Neural cell (in vitro differentiated cells): ENCODE measurements at regions not wholly inside any gene's neighbourhood (a gene's known extent, or its start where the extent isn't known, plus 50 kb on each side); places are given as distances from the start of the nearest gene placed in this dataset.

Experiments
- H2AFZ ChIP-seq: fragments of 200-600, 300-800 bp; sonication (generic), shearing (Covaris generic); 2 replicates; pipeline ENCODE4 v1.6.0; 2014; ENCODE audit warnings: low read depth, mild to moderate bottlenecking, antibody characterized with exemption, low read length, moderate library complexity
- H3F3A ChIP-seq: fragments of 200-600 bp; shearing (Covaris generic); 2 replicates; pipeline ENCODE4 v1.6.1; 2016; ENCODE audit warnings: mild to moderate bottlenecking, moderate library complexity, mixed read lengths, antibody characterized with exemption, low read length; ENCODE audit not compliant: insufficient read depth, poor library complexity, severe bottlenecking
- H3K27ac ChIP-seq: fragments of 200-600, 300-800 bp; sonication (generic), shearing (Covaris generic); 2 replicates; pipeline ENCODE4 v1.5.1; 2014; ENCODE audit warnings: mild to moderate bottlenecking, low read length, moderate library complexity
- H3K27me3 ChIP-seq: fragments of 300-800, 200-600 bp; sonication (generic), shearing (Covaris generic); 2 replicates; pipeline ENCODE4 v1.6.0; 2014; ENCODE audit warnings: mild to moderate bottlenecking, low read depth, low read length, moderate library complexity; ENCODE audit not compliant: insufficient read depth
- H3K36me3 ChIP-seq: fragments of 300-800, 200-600 bp; sonication (generic), shearing (Covaris generic); 2 replicates; pipeline ENCODE4 v1.5.1; 2014; ENCODE audit warnings: mild to moderate bottlenecking, antibody characterized with exemption, low read length, moderate library complexity; ENCODE audit not compliant: insufficient read depth
- H3K4me2 ChIP-seq: fragments of 300-800, 200-600 bp; sonication (generic), shearing (Covaris generic); 2 replicates; pipeline ENCODE4 v1.6.0; 2014; ENCODE audit warnings: mild to moderate bottlenecking, low read length
- H3K4me3 ChIP-seq: fragments of 300-800, 200-600 bp; sonication (generic), shearing (Covaris generic); 2 replicates; pipeline ENCODE4 v1.5.1; 2014; ENCODE audit warnings: mild to moderate bottlenecking, low read length, moderate library complexity
- H3K79me2 ChIP-seq: fragments of 200-600 bp; shearing (Covaris generic); replicated peaks from 2 replicates; pipeline ENCODE4 v1.6.0; 2014; ENCODE audit warnings: mild to moderate bottlenecking, low read length, moderate library complexity; ENCODE audit not compliant: insufficient read depth
- H3K9ac ChIP-seq: fragments of 300-800, 200-600 bp; sonication (generic), shearing (Covaris generic); 2 replicates; pipeline ENCODE4 v1.6.1; 2016; ENCODE audit warnings: mild to moderate bottlenecking, low read length, mixed read lengths
- H3K9me2 ChIP-seq: fragments of 200-600 bp; shearing (Covaris generic); 2 replicates; pipeline ENCODE4 v1.6.1; 2016; ENCODE audit warnings: mild to moderate bottlenecking, low read length, mixed read lengths; ENCODE audit not compliant: insufficient read depth
- H3K9me3 ChIP-seq: fragments of 200-600, 300-800 bp; sonication (generic), shearing (Covaris generic); 2 replicates; pipeline ENCODE4 v1.6.1; 2016; ENCODE audit warnings: mild to moderate bottlenecking, mixed run types, low read length, moderate library complexity, mixed read lengths
- H4K20me1 ChIP-seq: fragments of 200-600 bp; shearing (Covaris generic); 2 replicates; pipeline ENCODE4 v1.6.1; 2016; ENCODE audit warnings: mild to moderate bottlenecking, mixed run types; ENCODE audit not compliant: insufficient read depth
- EP300 ChIP-seq: fragments of 450-650 bp; conservative IDR thresholded peaks from 2 replicates; pipeline ENCODE4 v1.6.1; 2014; ENCODE audit warnings: antibody characterized with exemption, mild to moderate bottlenecking, moderate library complexity; ENCODE audit not compliant: poor library complexity, severe bottlenecking
- EZH2 ChIP-seq: fragments of 200-600, 300-800 bp; shearing (Covaris generic), sonication (generic); IDR thresholded peaks from 2 replicates; pipeline ENCODE4 v1.6.1; 2014; ENCODE audit warnings: antibody characterized with exemption, low read length, borderline replicate concordance, mild to moderate bottlenecking; ENCODE audit not compliant: insufficient read depth, poor library complexity, severe bottlenecking
- MXI1 ChIP-seq: fragments of 450-650 bp; conservative IDR thresholded peaks from 2 replicates; pipeline ENCODE4 v1.6.1; 2014; ENCODE audit warnings: antibody characterized with exemption, mild to moderate bottlenecking; ENCODE audit not compliant: poor library complexity, severe bottlenecking
- POLR2AphosphoS5 ChIP-seq: IDR thresholded peaks from 2 replicates; pipeline ENCODE4 v1.6.1; 2012
- RAD21 ChIP-seq: fragments of 450-650 bp; conservative IDR thresholded peaks from 2 replicates; pipeline ENCODE4 v1.6.1; 2014; ENCODE audit warnings: antibody characterized with exemption, mild to moderate bottlenecking, moderate library complexity
- SMC3 ChIP-seq: fragments of 450-650 bp; conservative IDR thresholded peaks from 2 replicates; pipeline ENCODE4 v1.6.1; 2014; ENCODE audit warnings: antibody characterized with exemption, mild to moderate bottlenecking, moderate library complexity; ENCODE audit not compliant: poor library complexity
- TAF1 ChIP-seq: IDR thresholded peaks from 2 replicates; pipeline ENCODE4 v1.6.1; 2012; ENCODE audit warnings: low read depth
- TF ChIP-seq, protein P1 (sequence below): IDR thresholded peaks from 2 replicates; pipeline ENCODE4 v1.6.1; 2012; ENCODE audit warnings: borderline replicate concordance
- TF ChIP-seq, protein P2 (sequence below): fragments of 450-650 bp; IDR thresholded peaks from 2 replicates; pipeline ENCODE4 v1.5.1; 2014; ENCODE audit warnings: antibody characterized with exemption, mild to moderate bottlenecking, moderate library complexity; ENCODE audit not compliant: poor library complexity, severe bottlenecking

DNA sequence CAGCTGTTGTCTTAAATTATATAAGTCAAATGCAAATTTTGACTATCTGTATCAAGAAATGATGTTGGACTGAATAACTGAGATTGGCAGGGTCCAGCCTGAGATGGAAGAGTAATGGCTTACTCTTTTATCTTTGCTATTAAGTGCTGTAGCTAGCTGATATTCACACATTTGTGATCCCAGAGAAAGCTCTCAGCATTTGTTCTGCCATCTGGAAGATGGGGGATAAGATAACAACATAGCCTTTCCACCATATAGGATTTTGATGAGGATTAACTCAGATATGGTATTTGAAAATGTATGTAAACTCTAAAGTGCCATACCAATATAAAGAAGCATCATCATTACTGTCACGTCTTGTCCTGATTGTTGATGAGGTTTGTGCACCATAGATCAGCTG lies 1063.2 kb upstream of the TENM4 start:
- Histone ChIP-seq H3K9me2 (no peaks in the 10 kb centered on the region), H3K36me3 (no peaks in the 10 kb centered on the region), H4K20me1 (no peaks in the 10 kb centered on the region), H2AFZ (no peak overlapping the region), H3K9ac (no peak overlapping the region), H3K4me2 (no peak overlapping the region), H3K79me2 (no peaks in the 10 kb centered on the region), H3K4me3 (no peak overlapping the region), H3K27me3 (no peaks in the 10 kb centered on the region), H3F3A (no peaks in the 10 kb centered on the region), H3K27ac (no peak overlapping the region), H3K9me3 (no peaks in the 10 kb centered on the region)
- TF ChIP-seq RAD21, result no peak
- TF ChIP-seq MXI1, result no peak
- no peak for TF ChIP-seq EP300

DNA sequence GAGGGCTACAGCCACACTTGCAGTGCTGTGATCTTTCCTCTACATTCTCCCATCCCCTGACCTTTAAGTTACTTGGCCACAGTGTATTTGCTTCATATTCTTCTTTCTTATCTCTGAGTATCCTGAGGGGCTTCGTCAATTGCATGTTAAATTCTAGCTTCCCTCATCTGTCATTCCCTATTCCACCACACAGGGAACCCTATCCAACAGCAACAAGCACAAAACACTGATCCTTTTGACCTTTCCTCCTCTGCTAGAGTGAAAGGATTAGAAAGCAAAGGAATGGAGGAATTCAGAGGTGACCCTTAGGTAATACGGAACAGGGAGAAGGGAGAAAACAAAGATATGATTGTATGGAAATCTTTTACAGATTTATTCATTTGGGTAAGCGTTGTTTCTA lies 1061.7 kb upstream of the TENM4 start:
- H4K20me1 ChIP-seq, result no peaks in the 10 kb centered on the region
- no peaks in the 10 kb centered on the region for H3F3A ChIP-seq
- H3K9me3 ChIP-seq, result no peaks in the 10 kb centered on the region
- H3K27ac ChIP-seq, result no peak overlapping the region
- H3K4me2 ChIP-seq, result no peak overlapping the region
- no peaks in the 10 kb centered on the region for H3K79me2 ChIP-seq
- no peak overlapping the region for H3K4me3 ChIP-seq
- no peaks in the 10 kb centered on the region for H3K36me3 ChIP-seq
- H3K9me2 ChIP-seq, result no peaks in the 10 kb centered on the region
- no peak overlapping the region for H3K9ac ChIP-seq
- no peak for TF ChIP-seq MXI1
- TF ChIP-seq POLR2AphosphoS5, result no peak
- TF ChIP-seq RAD21, result no peak
- no peak for TF ChIP-seq SMC3
- no peaks in the 10 kb centered on the region for H3K27me3 ChIP-seq
- H2AFZ ChIP-seq, result no peak overlapping the region

DNA sequence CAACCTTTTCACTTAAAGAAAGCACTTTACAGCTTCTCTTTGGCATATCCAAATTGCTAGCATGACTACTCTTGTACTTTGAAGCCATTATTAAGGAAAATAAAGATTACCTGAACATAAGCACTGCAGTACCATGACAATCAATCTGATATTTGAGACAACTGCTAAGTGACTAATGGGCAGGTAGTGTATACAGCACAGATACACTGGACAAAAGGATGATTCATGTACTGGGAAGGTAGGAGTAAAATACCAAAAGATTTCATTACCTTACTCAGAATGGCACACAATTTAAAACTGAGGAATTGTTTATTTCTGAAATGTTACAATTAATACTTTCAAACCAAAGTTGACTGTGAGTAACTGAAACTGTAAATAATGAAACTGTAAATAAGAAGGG lies 1054.3 kb upstream of the TENM4 start:
- no peak overlapping the region for H3K4me2 ChIP-seq
- no peak overlapping the region for H3K27ac ChIP-seq
- H3K36me3 ChIP-seq, result no peaks in the 10 kb centered on the region
- no peaks in the 10 kb centered on the region for H3K79me2 ChIP-seq
- H4K20me1 ChIP-seq, result no peaks in the 10 kb centered on the region
- no peaks in the 10 kb centered on the region for H3K27me3 ChIP-seq
- no peak overlapping the region for H3K4me3 ChIP-seq
- no peaks in the 10 kb centered on the region for H3F3A ChIP-seq
- no peaks in the 10 kb centered on the region for H3K9me2 ChIP-seq
- H3K9me3 ChIP-seq, result no peaks in the 10 kb centered on the region
- no peak overlapping the region for H2AFZ ChIP-seq
- H3K9ac ChIP-seq, result no peak overlapping the region
- TF ChIP-seq, protein P1, sequence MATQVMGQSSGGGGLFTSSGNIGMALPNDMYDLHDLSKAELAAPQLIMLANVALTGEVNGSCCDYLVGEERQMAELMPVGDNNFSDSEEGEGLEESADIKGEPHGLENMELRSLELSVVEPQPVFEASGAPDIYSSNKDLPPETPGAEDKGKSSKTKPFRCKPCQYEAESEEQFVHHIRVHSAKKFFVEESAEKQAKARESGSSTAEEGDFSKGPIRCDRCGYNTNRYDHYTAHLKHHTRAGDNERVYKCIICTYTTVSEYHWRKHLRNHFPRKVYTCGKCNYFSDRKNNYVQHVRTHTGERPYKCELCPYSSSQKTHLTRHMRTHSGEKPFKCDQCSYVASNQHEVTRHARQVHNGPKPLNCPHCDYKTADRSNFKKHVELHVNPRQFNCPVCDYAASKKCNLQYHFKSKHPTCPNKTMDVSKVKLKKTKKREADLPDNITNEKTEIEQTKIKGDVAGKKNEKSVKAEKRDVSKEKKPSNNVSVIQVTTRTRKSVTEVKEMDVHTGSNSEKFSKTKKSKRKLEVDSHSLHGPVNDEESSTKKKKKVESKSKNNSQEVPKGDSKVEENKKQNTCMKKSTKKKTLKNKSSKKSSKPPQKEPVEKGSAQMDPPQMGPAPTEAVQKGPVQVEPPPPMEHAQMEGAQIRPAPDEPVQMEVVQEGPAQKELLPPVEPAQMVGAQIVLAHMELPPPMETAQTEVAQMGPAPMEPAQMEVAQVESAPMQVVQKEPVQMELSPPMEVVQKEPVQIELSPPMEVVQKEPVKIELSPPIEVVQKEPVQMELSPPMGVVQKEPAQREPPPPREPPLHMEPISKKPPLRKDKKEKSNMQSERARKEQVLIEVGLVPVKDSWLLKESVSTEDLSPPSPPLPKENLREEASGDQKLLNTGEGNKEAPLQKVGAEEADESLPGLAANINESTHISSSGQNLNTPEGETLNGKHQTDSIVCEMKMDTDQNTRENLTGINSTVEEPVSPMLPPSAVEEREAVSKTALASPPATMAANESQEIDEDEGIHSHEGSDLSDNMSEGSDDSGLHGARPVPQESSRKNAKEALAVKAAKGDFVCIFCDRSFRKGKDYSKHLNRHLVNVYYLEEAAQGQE, result no peak
- TF ChIP-seq EZH2 (no peak), TAF1 (no peak), SMC3 (no peak), EP300 (no peak), POLR2AphosphoS5 (no peak), RAD21 (no peak), MXI1 (no peak)
- TF ChIP-seq, protein P2, sequence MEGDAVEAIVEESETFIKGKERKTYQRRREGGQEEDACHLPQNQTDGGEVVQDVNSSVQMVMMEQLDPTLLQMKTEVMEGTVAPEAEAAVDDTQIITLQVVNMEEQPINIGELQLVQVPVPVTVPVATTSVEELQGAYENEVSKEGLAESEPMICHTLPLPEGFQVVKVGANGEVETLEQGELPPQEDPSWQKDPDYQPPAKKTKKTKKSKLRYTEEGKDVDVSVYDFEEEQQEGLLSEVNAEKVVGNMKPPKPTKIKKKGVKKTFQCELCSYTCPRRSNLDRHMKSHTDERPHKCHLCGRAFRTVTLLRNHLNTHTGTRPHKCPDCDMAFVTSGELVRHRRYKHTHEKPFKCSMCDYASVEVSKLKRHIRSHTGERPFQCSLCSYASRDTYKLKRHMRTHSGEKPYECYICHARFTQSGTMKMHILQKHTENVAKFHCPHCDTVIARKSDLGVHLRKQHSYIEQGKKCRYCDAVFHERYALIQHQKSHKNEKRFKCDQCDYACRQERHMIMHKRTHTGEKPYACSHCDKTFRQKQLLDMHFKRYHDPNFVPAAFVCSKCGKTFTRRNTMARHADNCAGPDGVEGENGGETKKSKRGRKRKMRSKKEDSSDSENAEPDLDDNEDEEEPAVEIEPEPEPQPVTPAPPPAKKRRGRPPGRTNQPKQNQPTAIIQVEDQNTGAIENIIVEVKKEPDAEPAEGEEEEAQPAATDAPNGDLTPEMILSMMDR, result no peak
